SKM-1 (cell line): ENCODE measurements at regions not wholly inside any gene's neighbourhood (a gene's known extent, or its start where the extent isn't known, plus 50 kb on each side); places are given as distances from the start of the nearest gene placed in this dataset.
A peak's percentile ranks its signal among the peaks of the same experiment; 100 is the strongest.

Experiments
- DNase-seq: peaks from one replicate; lab custom pipeline; 2025; ENCODE audit not compliant: unreplicated experiment; lab: John Stamatoyannopoulos, UW

DNA sequence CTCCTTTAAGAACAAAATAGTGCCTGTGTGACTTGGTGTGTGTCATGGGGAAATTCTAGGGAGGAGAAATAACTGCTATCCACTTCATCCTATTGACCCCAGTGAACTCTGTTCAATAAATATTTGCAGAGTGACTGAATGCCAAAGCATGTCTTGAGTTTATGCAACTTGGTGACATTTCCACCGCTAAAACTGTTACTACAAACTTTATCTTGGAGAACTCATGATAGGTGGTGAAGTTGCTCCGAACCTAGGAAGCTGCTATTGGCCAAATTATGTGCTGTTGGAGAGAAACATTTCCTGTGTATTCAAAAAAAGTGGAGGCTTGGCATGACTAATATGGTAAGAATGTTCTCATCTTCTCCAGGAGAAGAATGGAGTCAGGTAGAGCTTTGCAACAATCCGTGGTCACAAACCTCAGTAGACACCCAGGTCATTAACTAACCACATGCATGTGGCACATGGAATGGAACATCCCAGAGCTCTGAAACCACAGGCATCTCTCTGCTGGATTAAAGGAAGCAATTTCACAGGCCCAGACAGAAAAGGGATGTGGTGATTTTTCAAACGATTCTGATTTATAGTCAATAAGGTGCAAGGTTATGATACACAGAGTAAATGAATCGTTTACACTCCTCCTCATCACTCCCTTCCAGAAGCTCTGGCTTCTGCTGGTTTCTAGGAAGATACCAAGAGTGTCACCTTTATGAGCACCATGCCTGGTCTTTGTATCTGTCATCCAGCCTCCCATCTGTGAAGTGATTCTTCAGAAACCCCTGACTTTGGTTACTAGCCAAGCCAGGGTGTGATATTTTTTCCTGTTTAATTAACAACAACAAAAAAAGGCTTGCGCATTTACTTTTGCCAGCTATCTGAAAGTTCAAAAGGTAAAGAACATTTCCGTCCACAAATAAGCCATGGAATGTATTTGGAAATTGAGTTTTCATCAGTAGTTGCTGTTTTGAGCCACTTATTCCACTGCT is 361.1 kb downstream of the TGFB2 start:
- no peak for DNase-seq

DNA sequence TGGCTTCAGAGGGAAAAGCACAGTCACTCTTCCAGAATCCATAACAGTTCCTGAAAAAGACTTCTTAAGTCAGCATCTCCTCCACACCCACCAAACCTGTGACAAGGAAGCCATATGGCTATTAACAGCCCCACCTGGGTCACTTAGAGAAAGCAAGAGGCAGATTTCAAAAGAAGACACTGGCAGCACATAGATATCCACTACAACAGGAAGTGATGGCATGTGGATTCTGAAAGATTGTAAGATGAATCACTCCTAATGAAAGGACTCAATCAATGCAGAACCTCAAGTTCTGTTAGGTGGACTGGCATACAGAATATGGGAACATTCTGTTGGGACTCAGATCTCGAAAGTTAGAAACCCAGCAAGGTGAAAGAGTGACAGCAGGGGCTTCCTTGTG is 365.9 kb downstream of the TGFB2 start:
- DNase-seq = no peak

DNA sequence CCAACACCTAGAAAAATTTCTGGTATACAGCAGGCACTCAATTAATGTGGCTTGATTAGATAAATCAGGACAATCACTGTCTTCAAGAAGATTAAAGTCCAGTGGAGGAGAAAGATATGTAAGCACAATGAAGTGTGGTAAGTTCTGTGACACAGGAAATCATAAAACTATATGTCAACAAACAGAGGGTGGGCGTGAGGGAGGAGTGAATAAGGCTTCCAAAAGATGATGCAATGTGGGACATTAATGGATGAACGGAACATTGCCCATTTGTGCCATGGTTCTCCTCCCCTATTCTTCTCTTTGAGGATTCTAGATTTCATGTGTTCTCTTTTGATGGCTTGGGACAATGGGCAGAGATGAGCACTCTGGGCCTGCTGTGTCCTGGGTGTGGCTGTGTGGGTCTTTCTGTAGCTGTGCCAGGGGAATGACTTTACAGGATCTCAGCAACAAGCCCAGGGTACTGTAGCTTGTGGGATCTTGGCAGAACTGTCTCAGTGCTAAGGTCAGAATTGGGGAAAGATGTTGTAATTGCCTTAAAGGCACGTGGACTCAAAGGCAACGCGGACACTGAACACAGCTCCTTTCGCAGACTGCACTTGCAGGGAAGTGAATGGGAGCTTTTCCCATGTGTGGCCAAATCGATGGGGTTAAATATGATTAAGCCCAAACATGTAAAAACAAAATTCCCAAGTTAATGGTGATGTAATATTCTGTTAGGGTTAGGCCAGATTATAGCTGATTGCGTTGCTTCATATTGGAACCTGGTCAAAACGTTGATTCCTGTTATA is 366.9 kb downstream of the TGFB2 start:
- no peak for DNase-seq

- DNase-seq = no peak
Observed at GRCh38 chr1:218712677-218713076, 367.5 kb downstream of the TGFB2 start.

- no peak for DNase-seq
Observed at GRCh38 chr1:218715961-218716669, 371.0 kb downstream of the TGFB2 start.

DNA sequence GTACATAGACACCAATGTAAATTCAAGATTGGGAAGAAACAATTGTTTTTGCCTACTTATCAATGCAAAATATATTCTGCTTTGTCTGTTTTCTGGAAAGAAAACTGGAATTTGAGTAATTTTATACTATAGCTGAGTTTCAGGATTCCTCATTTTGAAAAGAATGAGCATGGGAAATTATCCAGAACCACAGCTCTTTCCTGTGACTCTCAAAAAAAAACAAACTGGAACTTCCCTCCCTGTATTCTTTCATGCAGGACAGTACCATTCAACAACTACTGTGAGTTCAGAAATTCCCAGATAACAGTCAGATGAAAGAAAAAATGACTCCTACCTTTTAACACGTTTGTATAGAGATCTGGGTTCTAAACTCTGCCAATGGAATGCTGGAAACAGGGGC is 372.4 kb downstream of the TGFB2 start:
- no peak for DNase-seq

DNA sequence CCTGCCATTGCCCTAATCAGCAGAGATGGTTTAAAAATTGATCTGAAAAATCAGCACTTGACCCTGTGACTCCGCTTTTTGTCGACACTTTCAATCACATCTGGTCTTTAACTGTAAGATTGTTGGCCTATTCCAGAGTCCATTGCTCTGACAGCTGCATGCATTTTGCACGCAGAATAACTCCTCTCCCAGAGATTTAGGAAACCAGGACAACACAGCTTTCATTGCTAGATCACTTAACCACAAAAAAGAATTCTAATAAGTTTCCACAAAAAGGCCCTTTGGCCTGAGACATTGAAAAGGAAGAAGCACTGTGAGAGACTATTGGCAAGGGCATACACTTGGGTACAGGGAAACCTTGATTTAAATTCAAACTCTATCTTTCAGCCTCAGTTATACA is 373.1 kb downstream of the TGFB2 start:
- no peak for DNase-seq

DNA sequence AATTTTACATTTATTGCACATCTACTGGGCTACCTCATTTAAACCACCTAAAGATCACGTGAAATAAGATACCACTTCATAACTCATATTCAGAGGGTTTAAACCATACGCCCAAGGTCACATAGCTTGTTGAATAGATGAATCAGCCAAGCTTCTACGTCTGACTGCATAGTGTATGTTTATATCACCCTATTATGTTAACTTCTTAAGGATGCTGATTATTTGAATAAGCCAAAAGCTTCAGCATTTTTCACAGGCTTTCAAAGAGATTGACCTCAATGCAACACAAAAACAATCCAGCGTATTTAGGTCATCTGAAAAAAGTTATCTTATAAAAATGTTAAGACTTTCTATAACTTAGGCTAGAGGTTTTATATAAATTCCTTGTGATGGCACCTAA is 373.8 kb downstream of the TGFB2 start:
- no peak for DNase-seq

- no peak for DNase-seq
Observed at GRCh38 chr1:218728898-218729565, 383.9 kb downstream of the TGFB2 start.

DNA sequence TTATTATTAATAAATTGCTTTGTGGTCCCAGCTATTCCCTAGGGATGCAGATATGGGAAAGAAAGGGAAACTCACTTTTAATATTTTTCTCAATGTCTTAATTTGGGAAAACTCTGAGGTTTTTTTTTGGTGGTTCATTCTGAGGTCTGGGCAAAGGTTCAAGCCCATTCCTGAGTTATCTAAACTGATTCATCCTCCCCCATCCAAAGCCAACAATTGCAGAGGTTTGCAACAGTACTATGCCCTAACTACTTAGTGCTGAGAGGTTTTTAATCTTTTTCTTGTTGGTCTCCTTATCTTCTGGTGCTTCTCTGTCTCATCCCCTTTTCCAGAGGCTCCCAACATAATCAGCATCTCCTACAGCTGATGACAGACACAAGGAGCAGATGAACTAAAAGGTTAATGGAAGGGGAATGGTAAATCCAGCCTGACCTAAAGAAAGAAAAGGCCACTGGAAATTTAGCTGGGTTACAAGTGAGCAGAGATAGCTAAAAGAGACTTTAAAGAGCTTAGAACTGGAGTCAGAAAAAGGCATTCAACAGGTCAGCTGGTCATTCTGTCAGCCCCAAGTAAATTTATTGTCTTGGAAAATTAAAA is 390.4 kb downstream of the TGFB2 start:
- no peak for DNase-seq

DNA sequence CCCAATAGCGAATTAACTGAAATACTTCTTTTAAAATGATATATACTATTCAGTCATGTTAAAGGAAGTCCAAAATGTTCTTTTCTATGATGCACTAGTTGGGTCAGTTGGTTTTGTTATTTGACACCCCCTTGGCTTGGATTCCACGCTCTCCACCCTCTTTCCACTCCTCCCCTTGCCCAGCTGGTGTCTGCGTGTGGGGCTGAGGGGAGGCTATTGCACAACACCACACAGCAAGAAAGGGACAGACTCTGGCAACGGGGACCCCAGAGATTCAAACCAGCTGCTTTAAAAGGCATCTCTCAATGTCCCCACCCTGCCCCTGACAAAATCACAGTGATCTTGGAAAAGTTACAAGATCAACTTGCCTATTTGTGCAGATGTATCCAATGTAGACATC is 394.3 kb downstream of the TGFB2 start:
- DNase-seq = no peak

GRCh38 chr1:218741852-218742251 is 396.7 kb downstream of the TGFB2 start:
- no peak for DNase-seq

- no peak for DNase-seq
Observed at GRCh38 chr1:218742467-218743262, 397.5 kb downstream of the TGFB2 start.

DNA sequence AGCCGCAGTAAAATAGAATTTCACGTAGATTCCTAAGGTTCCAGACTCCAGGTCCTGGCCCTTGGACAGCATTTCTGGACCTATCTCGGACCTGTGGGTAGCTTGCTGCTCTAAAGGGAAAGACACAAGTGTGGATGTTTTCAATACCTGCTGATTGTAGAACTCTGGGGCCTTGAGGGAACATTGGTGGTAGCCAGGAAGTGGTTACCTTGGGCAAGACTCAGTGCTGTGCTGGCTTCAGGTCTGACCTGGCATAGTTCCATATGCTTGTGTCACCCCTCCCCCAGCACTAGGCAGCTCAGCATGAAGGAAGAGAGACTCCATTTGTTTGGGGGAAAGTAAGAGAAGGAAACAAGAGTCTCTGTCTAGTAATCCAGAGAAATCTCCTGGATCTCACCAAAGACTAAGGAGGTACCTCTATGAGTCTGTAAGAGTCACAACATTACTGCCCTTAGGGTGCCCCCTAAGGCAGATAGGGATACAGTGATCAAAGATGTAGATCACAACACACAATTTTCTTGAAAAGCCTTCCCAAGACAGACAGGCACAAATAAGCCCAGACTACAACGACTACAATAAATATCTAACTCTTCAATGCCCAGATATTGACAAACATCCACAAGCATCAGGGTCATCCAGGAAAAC is 398.8 kb downstream of the TGFB2 start:
- DNase-seq = peak; percentile 49

DNA sequence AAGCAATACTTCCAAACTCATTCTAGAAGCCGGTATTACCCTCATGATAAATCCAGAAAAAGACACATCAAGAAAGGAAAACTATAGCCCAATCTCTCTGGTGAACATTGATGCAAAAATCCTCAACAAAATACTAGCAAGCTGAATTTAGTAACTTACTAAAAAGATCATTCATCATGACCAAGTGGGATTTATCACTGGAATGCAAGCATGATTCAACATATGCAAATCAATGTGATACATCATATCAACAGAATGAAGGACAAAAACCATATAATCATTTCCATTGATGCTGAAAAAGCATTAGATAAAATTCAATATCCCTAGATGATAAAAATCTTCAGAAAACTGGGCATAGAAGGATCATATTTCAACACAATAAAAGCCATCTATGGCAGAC is 402.9 kb downstream of the TGFB2 start:
- no peak for DNase-seq

GRCh38 chr1:218750216-218750970 is 405.3 kb downstream of the TGFB2 start:
- no peak for DNase-seq

DNA sequence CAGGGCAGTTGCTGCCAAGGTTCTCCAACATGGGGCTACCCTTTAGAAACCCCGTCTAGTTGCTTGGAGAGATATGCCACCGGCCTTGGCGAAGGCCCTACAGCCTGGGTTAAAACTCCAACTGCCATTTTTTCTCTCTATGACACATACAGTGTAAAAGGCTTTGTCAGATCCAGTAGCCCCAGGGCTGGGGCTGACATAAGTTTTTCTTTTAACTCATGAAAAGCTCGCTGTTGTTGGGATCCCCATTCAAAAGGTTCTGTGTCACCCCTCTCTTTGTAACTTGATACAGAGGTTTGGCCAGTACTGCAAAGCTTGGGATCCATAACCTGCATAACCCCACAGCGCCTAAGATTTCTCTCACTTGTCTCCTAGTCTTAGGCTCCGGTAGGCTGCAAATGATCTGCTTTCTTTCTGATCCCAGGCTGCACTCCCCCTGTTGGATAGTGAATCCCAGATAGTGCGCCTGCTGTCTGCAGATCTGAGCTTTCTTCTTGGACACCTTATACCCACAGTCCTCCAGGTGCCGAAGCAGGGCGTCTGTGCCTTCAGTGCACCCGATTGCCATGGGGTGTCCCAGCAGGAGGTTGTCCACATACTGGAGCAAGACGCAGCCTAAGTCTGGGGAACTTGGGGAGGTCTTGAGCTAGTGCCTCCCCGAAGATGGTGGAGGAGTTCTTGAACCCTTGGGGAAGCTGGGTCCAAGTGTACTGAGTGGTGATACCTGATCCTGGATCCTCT is 406.2 kb downstream of the TGFB2 start:
- DNase-seq = no peak

- DNase-seq = no peak
Observed at GRCh38 chr1:218752126-218752525, 407.0 kb downstream of the TGFB2 start.
